MCF 10A (cell line): ENCODE measurements at regions not wholly inside any gene's neighbourhood (a gene's known extent, or its start where the extent isn't known, plus 50 kb on each side); places are given as distances from the start of the nearest gene placed in this dataset.

Source experiments
- BruUV-seq: library from RNA; stranded (reverse); fragments of 400-500 nt; replicated peaks from 2 replicates; lab custom pipeline; 2021; lab: Mats Ljungman, UMichigan
- CTCF ChIA-PET: fragments of 300-600 bp; sonication (Branson Sonifier 250); formaldehyde crosslinking; extraction: SDS; loops from one replicate; lab custom pipeline; 2021; ENCODE audit warnings: antibody characterized with exemption, inconsistent platforms; lab: Yijun Ruan, JAX
- POLR2A ChIA-PET: fragments of 300-600, 350-650 bp; sonication (Branson Sonifier 250); formaldehyde crosslinking; extraction: SDS; loops from one replicate; lab custom pipeline; 2020; ENCODE audit warnings: antibody characterized with exemption, inconsistent platforms; lab: Yijun Ruan, JAX
- DNase-seq: peaks from one replicate; pipeline ENCODE4 v3.0.0-alpha.2; 2018; ENCODE audit not compliant: unreplicated experiment
- H3K27ac Mint-ChIP-seq: one replicate; pipeline ENCODE4 v1.8.0; 2022; ENCODE audit warnings: mild to moderate bottlenecking, low read depth, mixed read lengths; ENCODE audit not compliant: unreplicated experiment
- H3K27me3 Mint-ChIP-seq: one replicate; pipeline ENCODE4 v1.8.0; 2022; ENCODE audit warnings: mixed read lengths; ENCODE audit not compliant: insufficient read depth, unreplicated experiment
- H3K36me3 Mint-ChIP-seq: one replicate; pipeline ENCODE4 v1.8.0; 2022; ENCODE audit warnings: mild to moderate bottlenecking, moderate library complexity, mixed read lengths; ENCODE audit not compliant: insufficient read depth, unreplicated experiment
- H3K4me1 Mint-ChIP-seq: one replicate; pipeline ENCODE4 v1.8.0; 2022; ENCODE audit warnings: mixed read lengths; ENCODE audit not compliant: insufficient read depth, unreplicated experiment
- H3K4me3 Mint-ChIP-seq: one replicate; pipeline ENCODE4 v1.8.0; 2022; ENCODE audit warnings: mild to moderate bottlenecking, moderate library complexity, mixed read lengths; ENCODE audit not compliant: unreplicated experiment
- H3K9me3 Mint-ChIP-seq: one replicate; pipeline ENCODE4 v1.8.0; 2022; ENCODE audit warnings: mixed read lengths; ENCODE audit not compliant: unreplicated experiment
- intact Hi-C: fragments of 100-400 bp; cut with micrococcal nuclease; formaldehyde crosslinking; loops from 2 replicates; pipeline ENCODE4 v1.14.1; 2022
- TF ChIP-seq, protein P1 (sequence below): fragments of 200-600 bp; IDR thresholded peaks from one replicate; pipeline ENCODE4 v1.8.0; 2022; ENCODE audit warnings: antibody characterized with exemption, mild to moderate bottlenecking; ENCODE audit not compliant: unreplicated experiment

DNA sequence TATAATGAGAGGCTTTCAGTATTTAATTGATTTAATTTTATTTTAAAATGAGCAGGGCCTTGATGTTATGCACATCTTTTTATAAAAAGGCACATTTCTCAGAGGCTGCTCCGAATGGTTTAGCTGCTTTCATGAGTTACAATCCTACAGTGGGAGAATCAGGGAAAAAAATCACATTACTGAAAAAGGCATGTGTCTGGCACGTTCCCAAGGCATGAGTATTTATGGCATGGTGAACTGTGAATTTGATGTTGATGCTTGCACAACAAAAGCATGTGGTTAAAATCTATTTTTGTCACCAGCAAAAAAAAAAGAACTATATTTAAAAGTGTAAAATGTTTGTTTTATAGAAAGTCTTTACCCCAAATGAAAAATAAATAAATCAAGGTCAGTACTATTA lies 485.2 kb upstream of the ROBO2 start:
- CTCF ChIA-PET, result interaction anchor here (0.6 to 1.3 kb wide), 2 partner anchors 15 to 17 kb away, joined by 3 to 5 read pairs; no protein-coding TSS in a partner anchor
- DNase-seq, result peak; percentile 16
- intact Hi-C loops, result no loop called here
- H3K4me3 Mint-ChIP-seq, result no peak overlapping the region
- POLR2A ChIA-PET, result no interaction called here
- TF ChIP-seq, protein P1, sequence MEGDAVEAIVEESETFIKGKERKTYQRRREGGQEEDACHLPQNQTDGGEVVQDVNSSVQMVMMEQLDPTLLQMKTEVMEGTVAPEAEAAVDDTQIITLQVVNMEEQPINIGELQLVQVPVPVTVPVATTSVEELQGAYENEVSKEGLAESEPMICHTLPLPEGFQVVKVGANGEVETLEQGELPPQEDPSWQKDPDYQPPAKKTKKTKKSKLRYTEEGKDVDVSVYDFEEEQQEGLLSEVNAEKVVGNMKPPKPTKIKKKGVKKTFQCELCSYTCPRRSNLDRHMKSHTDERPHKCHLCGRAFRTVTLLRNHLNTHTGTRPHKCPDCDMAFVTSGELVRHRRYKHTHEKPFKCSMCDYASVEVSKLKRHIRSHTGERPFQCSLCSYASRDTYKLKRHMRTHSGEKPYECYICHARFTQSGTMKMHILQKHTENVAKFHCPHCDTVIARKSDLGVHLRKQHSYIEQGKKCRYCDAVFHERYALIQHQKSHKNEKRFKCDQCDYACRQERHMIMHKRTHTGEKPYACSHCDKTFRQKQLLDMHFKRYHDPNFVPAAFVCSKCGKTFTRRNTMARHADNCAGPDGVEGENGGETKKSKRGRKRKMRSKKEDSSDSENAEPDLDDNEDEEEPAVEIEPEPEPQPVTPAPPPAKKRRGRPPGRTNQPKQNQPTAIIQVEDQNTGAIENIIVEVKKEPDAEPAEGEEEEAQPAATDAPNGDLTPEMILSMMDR, result no peak
- BruUV-seq, result no TSS peak
- H3K9me3 Mint-ChIP-seq, result no peaks in the 10 kb centered on the region
- peaks cover 53% of the 10 kb centered on the region for H3K27me3 Mint-ChIP-seq
- no peaks in the 10 kb centered on the region for H3K36me3 Mint-ChIP-seq
- no peaks in the 10 kb centered on the region for H3K4me1 Mint-ChIP-seq
- H3K27ac Mint-ChIP-seq, result no peak overlapping the region

DNA sequence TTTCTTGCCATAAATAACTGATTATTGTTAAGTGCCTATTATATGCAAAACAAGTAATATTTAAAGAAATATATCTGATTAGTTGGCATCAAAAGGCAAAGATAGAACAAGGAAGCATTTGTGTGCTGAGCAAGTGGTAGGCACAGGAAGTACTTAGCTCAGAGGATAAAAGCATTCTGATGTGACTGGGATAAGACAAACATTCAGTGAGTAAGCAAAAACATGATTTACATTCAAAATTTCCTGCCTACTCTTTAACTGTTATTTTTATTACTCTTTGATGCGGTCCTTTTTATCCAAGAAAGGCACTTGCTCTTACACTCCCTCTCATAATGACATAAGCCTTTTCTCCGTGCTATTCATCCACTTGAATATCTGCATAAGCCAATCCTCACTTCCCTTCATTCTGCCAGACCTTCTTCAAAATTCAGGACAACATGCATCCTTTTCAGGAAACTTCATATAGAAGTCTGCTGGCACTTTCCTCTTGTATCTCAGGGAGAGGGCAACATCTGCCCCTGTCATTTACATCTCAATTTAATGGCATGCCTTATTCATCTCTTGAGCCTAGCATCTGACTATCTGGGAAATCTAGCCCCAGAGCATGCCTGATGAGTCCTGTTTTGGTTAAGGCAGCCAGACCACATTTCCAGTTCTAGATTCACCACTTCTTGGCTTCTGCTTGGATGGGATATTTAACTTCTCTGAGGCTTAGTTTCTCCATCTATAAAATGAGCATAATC lies 478.2 kb upstream of the ROBO2 start:
- CTCF ChIA-PET, result interaction anchor here (0.6 to 1.7 kb wide), 2 partner anchors 8 to 12 kb away, joined by 3 to 5 read pairs; no protein-coding TSS in a partner anchor
- Mint-ChIP-seq H3K27ac (no peak overlapping the region), H3K4me3 (no peak overlapping the region), H3K4me1 (no peaks in the 10 kb centered on the region), H3K9me3 (no peaks in the 10 kb centered on the region), H3K36me3 (no peaks in the 10 kb centered on the region), H3K27me3 (peaks cover 59% of the 10 kb centered on the region)
- no peak for DNase-seq
- intact Hi-C loops, result no loop called here
- BruUV-seq, result no TSS peak
- TF ChIP-seq, protein P1, result no peak
- POLR2A ChIA-PET, result no interaction called here

GRCh38 chr3:76565496-76566210 lies 474.2 kb upstream of the ROBO2 start:
- Mint-ChIP-seq H3K27me3 (peaks cover 46% of the 10 kb centered on the region), H3K4me1 (no peaks in the 10 kb centered on the region), H3K4me3 (no peak overlapping the region), H3K27ac (no peak overlapping the region), H3K36me3 (no peaks in the 10 kb centered on the region), H3K9me3 (no peaks in the 10 kb centered on the region)
- intact Hi-C loops, result no loop called here
- CTCF ChIA-PET, result interaction anchor here (0.6 to 1.7 kb wide), 2 partner anchors 20 to 25 kb away, joined by 3 to 9 read pairs; no protein-coding TSS in a partner anchor
- BruUV-seq, result no TSS peak
- TF ChIP-seq, protein P1, result no peak
- POLR2A ChIA-PET, result no interaction called here
- no peak for DNase-seq

DNA sequence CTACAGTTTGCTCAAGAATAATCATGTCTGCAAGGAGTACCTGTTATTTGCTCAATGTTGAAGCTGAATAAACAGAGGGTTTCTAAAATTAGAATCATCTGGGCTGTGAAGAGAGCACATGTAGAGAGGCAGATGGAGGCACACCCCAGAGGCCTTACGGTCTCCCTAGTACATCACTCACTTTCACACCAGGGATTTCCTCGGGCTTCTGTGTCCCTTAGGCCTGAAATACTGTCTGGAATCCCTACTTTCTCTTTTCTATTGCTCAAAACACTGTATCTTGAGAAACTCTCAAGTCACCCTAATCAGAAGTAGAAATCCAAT lies 473.7 kb upstream of the ROBO2 start:
- POLR2A ChIA-PET, result no interaction called here
- BruUV-seq, result no TSS peak
- Mint-ChIP-seq H3K27ac (no peak overlapping the region), H3K4me3 (no peak overlapping the region), H3K9me3 (no peaks in the 10 kb centered on the region), H3K4me1 (no peaks in the 10 kb centered on the region), H3K36me3 (no peaks in the 10 kb centered on the region), H3K27me3 (peaks cover 46% of the 10 kb centered on the region)
- no peak for DNase-seq
- TF ChIP-seq, protein P1, result no peak
- intact Hi-C loops, result no loop called here
- CTCF ChIA-PET, result interaction anchor here (1.7 kb wide), 1 partner anchor 20 kb away, joined by 9 read pairs; no protein-coding TSS in a partner anchor
